A549 (cell line): ENCODE measurements at regions not wholly inside any gene's neighbourhood (a gene's known extent, or its start where the extent isn't known, plus 50 kb on each side); places are given as distances from the start of the nearest gene placed in this dataset.

Experiments
- ATAC-seq, 2 experiments: fragments of 200-7000 bp in 1 of 2; fragments of >200 bp in 1 of 2; cut with Nextera tagmentation in 1 of 2; cut with Tn5 transposase in 1 of 2; 3 replicates each; pipeline versions ENCODE4 v1.8.0 to v1.9.1; 2018 to 2020; ENCODE audit warnings: mild to moderate bottlenecking in 1 of 2, moderate library complexity in 1 of 2
- CTCF ChIA-PET: fragments of 300-600 bp; sonication (Branson Sonifier 250); formaldehyde crosslinking; extraction: SDS; loops from one replicate; lab custom pipeline; 2021; ENCODE audit warnings: antibody characterized with exemption, inconsistent platforms; lab: Yijun Ruan, JAX
- POLR2A ChIA-PET: fragments of 350-600 bp; formaldehyde crosslinking; extraction: SDS; loops from one replicate; lab custom pipeline; 2021; ENCODE audit warnings: antibody characterized with exemption, inconsistent platforms; lab: Yijun Ruan, JAX
- DNase-seq, 2 experiments: peaks; one replicate each; pipeline versions ENCODE4 v3.0.0 to v3.0.0-alpha.2; 2011 to 2016; ENCODE audit warnings: low read depth in 1 of 2, low spot score in 1 of 2
- FAIRE-seq: peaks from 2 replicates; lab custom pipeline; 2011; peaks lifted over from hg19 to GRCh38; lab: Jason Lieb, UNC
- H3K27ac ChIP-seq, 2 experiments: fragments of >200 bp; sonication (Bioruptor Twin); formaldehyde crosslinking; 3 replicates each; pipeline ENCODE4 v1.5.1; 2016 to 2017
- H3K4me1 ChIP-seq: fragments of >200 bp; sonication (Bioruptor Twin); formaldehyde crosslinking; 3 replicates; pipeline ENCODE4 v1.6.1; 2016
- H3K4me2 ChIP-seq: fragments of >200 bp; sonication (Bioruptor Twin); formaldehyde crosslinking; 3 replicates; pipeline ENCODE4 v1.6.1; 2016
- H3K4me3 ChIP-seq: fragments of >200 bp; sonication (Bioruptor Twin); formaldehyde crosslinking; 3 replicates; pipeline ENCODE4 v1.5.1; 2016
- H3K9me3 ChIP-seq: fragments of >200 bp; sonication (Bioruptor Twin); formaldehyde crosslinking; 3 replicates; pipeline ENCODE4 v1.6.1; 2016
- BHLHE40 ChIP-seq: IDR thresholded peaks from 2 replicates; pipeline ENCODE4 v1.6.1; 2012; ENCODE audit warnings: low read depth, low read length, inconsistent platforms
- CBX2 ChIP-seq: fragments of 200-600 bp; sonication (generic); IDR thresholded peaks from 2 replicates; pipeline ENCODE4 v1.6.1; 2016; ENCODE audit warnings: low read depth, mild to moderate bottlenecking, borderline replicate concordance
- CBX8 ChIP-seq: fragments of 200-600 bp; sonication (generic); IDR thresholded peaks from 2 replicates; pipeline ENCODE4 v1.6.1; 2016
- CEBPB ChIP-seq, 2 experiments: fragments of >200 bp in 1 of 2; sonication (Bioruptor Twin) in 1 of 2; formaldehyde crosslinking in 1 of 2; IDR thresholded peaks; 2 replicates each; pipeline ENCODE4 v1.6.1; 2012 to 2016
- CHD2 ChIP-seq: fragments of 150-350 bp; IDR thresholded peaks from 2 replicates; pipeline ENCODE4 v1.6.1; 2014; ENCODE audit warnings: low read length; ENCODE audit not compliant: partially characterized antibody
- ESRRA ChIP-seq: fragments of 150-350 bp; IDR thresholded peaks from 2 replicates; pipeline ENCODE4 v1.6.1; 2014; ENCODE audit warnings: mild to moderate bottlenecking, low read length, borderline replicate concordance
- FOSB ChIP-seq: fragments of 250-450 bp; sonication (Bioruptor Pico); IDR thresholded peaks from 2 replicates; pipeline ENCODE4 v1.5.0; 2020; ENCODE audit warnings: mild to moderate bottlenecking, moderate library complexity
- FOSL2 ChIP-seq, 2 experiments: fragments of 450-650 bp in 1 of 2; fragments of >200 bp in 1 of 2; sonication (Bioruptor Twin) in 1 of 2; formaldehyde crosslinking; IDR thresholded peaks; 2 replicates each; pipeline versions ENCODE4 v1.5.0 to v1.6.1; 2016 to 2020; ENCODE audit warnings: mild to moderate bottlenecking in 1 of 2, moderate library complexity in 1 of 2
- HEYL ChIP-seq: fragments of 250-450 bp; sonication (Bioruptor Pico); IDR thresholded peaks from 2 replicates; pipeline ENCODE4 v1.8.0; 2021; ENCODE audit warnings: mild to moderate bottlenecking, moderate library complexity
- JUN ChIP-seq, 2 experiments: fragments of >200 bp; sonication (Bioruptor Twin); formaldehyde crosslinking; IDR thresholded peaks; 2 replicates in 1 of 2; 3 replicates in 1 of 2; pipeline ENCODE4 v1.6.1; 2016 to 2017
- JUNB ChIP-seq: fragments of >200 bp; sonication (Bioruptor Twin); formaldehyde crosslinking; IDR thresholded peaks from 2 replicates; pipeline ENCODE4 v1.6.1; 2016
- KDM1A ChIP-seq: fragments of 200-600 bp; sonication (generic); IDR thresholded peaks from 2 replicates; pipeline ENCODE4 v1.6.1; 2016; ENCODE audit warnings: low read depth, mild to moderate bottlenecking
- NR3C1 ChIP-seq: fragments of >200 bp; sonication (Bioruptor Twin); formaldehyde crosslinking; IDR thresholded peaks from 3 replicates; pipeline ENCODE4 v1.6.1; 2017
- PHF8 ChIP-seq: fragments of 200-600 bp; sonication (generic); IDR thresholded peaks from 2 replicates; pipeline ENCODE4 v1.6.1; 2016; ENCODE audit warnings: low read depth, mild to moderate bottlenecking, antibody characterized with exemption, moderate library complexity, borderline replicate concordance
- POLR2A ChIP-seq: IDR thresholded peaks from 2 replicates; pipeline ENCODE4 v1.6.1; 2012; ENCODE audit warnings: mild to moderate bottlenecking, low read length
- POLR2AphosphoS2 ChIP-seq: conservative IDR thresholded peaks from 2 replicates; pipeline ENCODE4 v1.6.1; 2012; ENCODE audit warnings: low read length, improper control_type of control experiment, inconsistent platforms
- SREBF2 ChIP-seq: fragments of 450-650 bp; IDR thresholded peaks from 2 replicates; pipeline ENCODE4 v1.6.1; 2014; ENCODE audit warnings: mild to moderate bottlenecking, moderate library complexity
- WGBS: methylation state at CpG from one replicate; pipeline ENCODE4 v1.1.6; 2017; ENCODE audit errors: missing lambda C conversion rate; 5-methylcytosine and 5-hydroxymethylcytosine counted together
- TF ChIP-seq, protein P1 (sequence below): fragments of 150-350 bp; IDR thresholded peaks from 2 replicates; pipeline ENCODE4 v1.6.1; 2014; ENCODE audit warnings: low read depth, mild to moderate bottlenecking, low read length
- TF ChIP-seq, protein P2 (sequence below): IDR thresholded peaks from 2 replicates; pipeline ENCODE4 v1.6.1; 2012; ENCODE audit warnings: low read depth, borderline replicate concordance
- TF ChIP-seq, protein P3 (sequence below): fragments of 450-650 bp; IDR thresholded peaks from 2 replicates; pipeline ENCODE4 v1.6.1; 2014; ENCODE audit warnings: antibody characterized with exemption

DNA sequence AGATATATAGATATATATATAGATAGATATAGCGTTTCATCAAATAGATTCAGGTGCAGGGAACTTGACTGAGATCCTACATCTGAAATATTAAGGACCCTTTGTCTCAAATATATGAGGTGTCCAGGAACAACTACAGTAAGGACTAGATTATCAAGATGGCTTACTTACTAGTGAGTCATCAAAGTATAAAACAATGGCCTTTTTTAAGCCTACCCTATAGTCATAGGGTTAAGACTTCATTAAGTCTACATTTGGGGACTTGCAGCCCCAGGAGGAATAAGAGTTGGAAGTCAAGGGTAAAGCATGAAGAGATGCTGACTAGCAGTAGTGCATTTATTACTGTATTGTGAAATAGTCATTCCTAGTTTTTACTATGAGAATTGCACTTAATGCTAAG, 1023.4 kb downstream of the CDH11 start:
- H3K4me2 ChIP-seq, result no peak overlapping the region
- WGBS, result 0% methylated on average over 1 of the region's 1 CpG
- no peak for FAIRE-seq
- H3K27ac ChIP-seq, result no peak overlapping the region
- H3K9me3 ChIP-seq, result no peaks in the 10 kb centered on the region
- DNase-seq, result no peak
- no peak for TF ChIP-seq POLR2A
- TF ChIP-seq, protein P1, sequence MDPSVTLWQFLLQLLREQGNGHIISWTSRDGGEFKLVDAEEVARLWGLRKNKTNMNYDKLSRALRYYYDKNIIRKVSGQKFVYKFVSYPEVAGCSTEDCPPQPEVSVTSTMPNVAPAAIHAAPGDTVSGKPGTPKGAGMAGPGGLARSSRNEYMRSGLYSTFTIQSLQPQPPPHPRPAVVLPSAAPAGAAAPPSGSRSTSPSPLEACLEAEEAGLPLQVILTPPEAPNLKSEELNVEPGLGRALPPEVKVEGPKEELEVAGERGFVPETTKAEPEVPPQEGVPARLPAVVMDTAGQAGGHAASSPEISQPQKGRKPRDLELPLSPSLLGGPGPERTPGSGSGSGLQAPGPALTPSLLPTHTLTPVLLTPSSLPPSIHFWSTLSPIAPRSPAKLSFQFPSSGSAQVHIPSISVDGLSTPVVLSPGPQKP, result no peak
- TF ChIP-seq NR3C1, result no peak
- no peaks in the 10 kb centered on the region for H3K4me1 ChIP-seq
- CTCF ChIA-PET, result no interaction called here
- POLR2A ChIA-PET, result no interaction called here
- H3K4me3 ChIP-seq, result no peak overlapping the region
- ATAC-seq, result no peak

DNA sequence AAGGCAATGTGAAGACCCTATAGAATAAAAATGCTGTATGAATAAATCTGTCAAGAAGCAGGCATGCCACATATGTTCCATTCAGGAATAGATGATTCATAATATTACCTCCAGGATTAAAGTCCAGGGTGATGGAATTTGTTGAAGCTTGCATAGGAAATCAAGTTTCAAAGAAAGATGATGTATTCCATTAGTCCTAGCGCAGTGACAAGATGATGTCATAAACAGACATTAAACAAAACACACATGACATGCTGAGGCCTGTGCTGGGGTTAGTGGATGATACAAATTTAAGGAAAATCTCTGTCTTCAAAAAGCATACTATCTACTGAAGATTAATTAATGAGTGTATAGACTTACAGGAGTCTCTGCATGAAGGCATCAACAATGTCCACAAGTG, 1025.2 kb downstream of the CDH11 start:
- FAIRE-seq (no peak), ATAC-seq (no peak), DNase-seq (no peak)
- CTCF ChIA-PET, result no interaction called here
- Histone ChIP-seq H3K4me2 (no peak overlapping the region), H3K9me3 (no peaks in the 10 kb centered on the region), H3K4me3 (no peak overlapping the region), H3K4me1 (no peaks in the 10 kb centered on the region), H3K27ac (no peak overlapping the region)
- POLR2A ChIA-PET, result no interaction called here
- 21% methylated on average over 1 of the region's 1 CpG for WGBS
- no peak for TF ChIP-seq CHD2
- TF ChIP-seq SREBF2, result no peak
- TF ChIP-seq FOSB (CRISPR knock-in tag), result no peak
- no peak for TF ChIP-seq CBX2
- no peak for TF ChIP-seq ESRRA
- TF ChIP-seq HEYL (CRISPR knock-in tag), result no peak
- TF ChIP-seq CEBPB (IDR thresholded peaks at IDR 0.05), result no peak
- TF ChIP-seq POLR2AphosphoS2, result no peak
- TF ChIP-seq JUNB, result no peak
- TF ChIP-seq BHLHE40, result no peak
- TF ChIP-seq JUN (IDR thresholded peaks at IDR 0.05), result no peak
- TF ChIP-seq, protein P2, sequence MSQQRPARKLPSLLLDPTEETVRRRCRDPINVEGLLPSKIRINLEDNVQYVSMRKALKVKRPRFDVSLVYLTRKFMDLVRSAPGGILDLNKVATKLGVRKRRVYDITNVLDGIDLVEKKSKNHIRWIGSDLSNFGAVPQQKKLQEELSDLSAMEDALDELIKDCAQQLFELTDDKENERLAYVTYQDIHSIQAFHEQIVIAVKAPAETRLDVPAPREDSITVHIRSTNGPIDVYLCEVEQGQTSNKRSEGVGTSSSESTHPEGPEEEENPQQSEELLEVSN, result no peak

DNA sequence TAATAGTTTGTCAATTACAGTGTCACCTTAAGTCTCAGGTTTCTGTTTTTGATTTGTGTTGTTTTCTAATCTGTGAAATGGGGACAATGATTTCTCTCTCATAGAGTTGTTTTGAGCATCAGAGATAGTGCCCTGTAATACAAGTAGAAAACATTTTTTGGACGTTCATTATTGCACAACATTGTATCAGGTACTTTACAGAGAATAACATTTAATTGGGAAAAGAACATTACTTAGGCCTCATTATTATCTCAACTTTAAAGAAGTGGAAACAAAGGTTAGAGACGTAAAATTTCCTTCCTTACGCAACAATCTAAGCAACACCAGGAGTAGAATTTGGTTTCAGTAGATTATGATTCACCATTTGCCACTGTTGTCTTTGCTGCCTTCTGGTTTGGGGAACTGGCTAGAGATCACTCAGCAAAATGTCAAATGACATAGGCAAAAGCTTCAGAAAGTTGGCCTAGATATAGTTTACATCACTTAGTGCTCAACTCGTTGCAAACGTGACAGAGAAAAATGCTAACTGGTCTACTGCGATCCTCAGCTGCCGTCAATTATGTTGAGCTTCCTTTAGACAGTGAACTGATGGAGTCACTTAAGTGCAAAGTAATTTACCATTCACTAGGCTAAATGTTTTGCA, 1026.8 kb downstream of the CDH11 start:
- DNase-seq, result no peak
- ATAC-seq, result no peak
- TF ChIP-seq CBX8 (no peak), FOSB (CRISPR knock-in tag) (no peak), POLR2AphosphoS2 (no peak), PHF8 (no peak), FOSL2 (IDR thresholded peaks at IDR 0.05) (no peak), FOSL2 (CRISPR knock-in tag; IDR thresholded peaks at IDR 0.05) (no peak), KDM1A (no peak)
- TF ChIP-seq, protein P3, sequence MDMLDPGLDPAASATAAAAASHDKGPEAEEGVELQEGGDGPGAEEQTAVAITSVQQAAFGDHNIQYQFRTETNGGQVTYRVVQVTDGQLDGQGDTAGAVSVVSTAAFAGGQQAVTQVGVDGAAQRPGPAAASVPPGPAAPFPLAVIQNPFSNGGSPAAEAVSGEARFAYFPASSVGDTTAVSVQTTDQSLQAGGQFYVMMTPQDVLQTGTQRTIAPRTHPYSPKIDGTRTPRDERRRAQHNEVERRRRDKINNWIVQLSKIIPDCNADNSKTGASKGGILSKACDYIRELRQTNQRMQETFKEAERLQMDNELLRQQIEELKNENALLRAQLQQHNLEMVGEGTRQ, result no peak
- TF ChIP-seq, all 56 proteins: peak for 0
- FAIRE-seq, result no peak
- ChIA-PET CTCF (no interaction called here), POLR2A (no interaction called here)
- no peak overlapping the region for H3K27ac ChIP-seq
- H3K4me1 ChIP-seq, result no peaks in the 10 kb centered on the region
- H3K4me3 ChIP-seq, result no peak overlapping the region
- no peaks in the 10 kb centered on the region for H3K9me3 ChIP-seq
- no peak overlapping the region for H3K4me2 ChIP-seq
- 32% methylated on average over 7 of the region's 7 CpGs for WGBS
